K562 (cell line): ENCODE measurements at regions not wholly inside any gene's neighbourhood (a gene's known extent, or its start where the extent isn't known, plus 50 kb on each side); places are given as distances from the start of the nearest gene placed in this dataset.

Experiments used
- ATAC-seq: fragments of 200-7000 bp; cut with Tn5 transposase; 3 replicates; pipeline ENCODE4 v1.9.1; 2020; ENCODE audit warnings: moderate library complexity
- BruUV-seq: library from RNA; stranded (reverse); fragments of 400-500 nt; replicated peaks from 2 replicates; lab custom pipeline; 2021; lab: Mats Ljungman, UMichigan
- CTCF ChIA-PET: fragments of 300-600 bp; formaldehyde crosslinking; extraction: SDS; loops from one replicate; lab custom pipeline; 2021; ENCODE audit warnings: low intra/inter-chr PET ratio; lab: Yijun Ruan, JAX
- POLR2A ChIA-PET: fragments of 300-600, 350-650 bp; sonication (Branson Sonifier 250); formaldehyde crosslinking; extraction: SDS; loops from one replicate; lab custom pipeline; 2021; ENCODE audit warnings: antibody characterized with exemption, inconsistent platforms; lab: Yijun Ruan, JAX
- DNase-seq, 4 experiments: peaks; one replicate each; pipeline versions ENCODE4 v3.0.0 to v3.0.0-alpha.2; 2011 to 2018; ENCODE audit warnings: low spot score in 3 of 4, mixed read lengths in 3 of 4; ENCODE audit errors: extremely low read depth in 1 of 4
- FAIRE-seq: peaks from 2 replicates; lab custom pipeline; 2011; peaks lifted over from hg19 to GRCh38; lab: Jason Lieb, UNC
- H2AFZ ChIP-seq: 2 replicates; pipeline ENCODE4 v1.6.0; 2011; ENCODE audit warnings: low read depth, low read length, control low read depth, inconsistent platforms
- H3K27ac ChIP-seq: fragments of 200-600 bp; 3 replicates; pipeline ENCODE4 v1.8.0; 2011; ENCODE audit warnings: low read depth, mild to moderate bottlenecking, control low read depth, inconsistent platforms, low read length, moderate library complexity, mixed read lengths; ENCODE audit errors: extremely low read depth
- H3K27me3 ChIP-seq, 2 experiments: fragments of 300-600 bp in 1 of 2; 2 replicates in 1 of 2; 3 replicates in 1 of 2; pipeline versions ENCODE4 v1.6.0 to v1.8.0; 2011; ENCODE audit warnings: inconsistent platforms in 2 of 2, low read length in 2 of 2, mild to moderate bottlenecking in 1 of 2, mixed read lengths in 1 of 2, moderate library complexity in 1 of 2; ENCODE audit not compliant: control insufficient read depth in 2 of 2, insufficient read depth in 2 of 2
- H3K36me3 ChIP-seq: fragments of 300-600 bp; 3 replicates; pipeline ENCODE4 v1.8.0; 2011; ENCODE audit warnings: mild to moderate bottlenecking, low read length, inconsistent platforms; ENCODE audit not compliant: control insufficient read depth, insufficient read depth
- H3K4me1 ChIP-seq, 2 experiments: fragments of 200-600 bp in 1 of 2; replicated peaks in 1 of 2; 2 replicates in 1 of 2; 3 replicates in 1 of 2; pipeline versions ENCODE4 v1.5.1 to v1.8.0; 2011; ENCODE audit warnings: inconsistent platforms in 2 of 2, low read length in 2 of 2, mild to moderate bottlenecking in 1 of 2, mixed read lengths in 1 of 2, moderate library complexity in 1 of 2; ENCODE audit not compliant: control insufficient read depth in 2 of 2, insufficient read depth in 2 of 2
- H3K4me2 ChIP-seq: 2 replicates; pipeline ENCODE4 v1.6.1; 2011; ENCODE audit warnings: low read length, control low read depth, inconsistent platforms, mixed read lengths; ENCODE audit not compliant: insufficient read depth
- H3K4me3 ChIP-seq: fragments of 200-600 bp; sonication (generic), shearing (Covaris generic); 2 replicates; pipeline ENCODE4 v1.5.1; 2016; ENCODE audit warnings: control low read depth, inconsistent platforms
- H3K79me2 ChIP-seq: fragments of 200-600 bp; 3 replicates; pipeline ENCODE4 v1.8.0; 2011; ENCODE audit warnings: low read length, inconsistent platforms; ENCODE audit not compliant: control insufficient read depth, insufficient read depth
- H3K9ac ChIP-seq, 2 experiments: 2 replicates each; pipeline versions ENCODE4 v1.6.0 to v1.6.1; 2011; ENCODE audit warnings: low read depth in 2 of 2, low read length in 2 of 2, control low read depth in 1 of 2, inconsistent platforms in 1 of 2, mild to moderate bottlenecking in 1 of 2, mixed read lengths in 1 of 2; ENCODE audit not compliant: insufficient read depth in 1 of 2
- H3K9me1 ChIP-seq: one replicate; pipeline ENCODE4 v1.6.0; 2011; ENCODE audit warnings: inconsistent platforms, mild to moderate bottlenecking, low read length, moderate library complexity; ENCODE audit not compliant: control insufficient read depth, insufficient read depth
- H3K9me3 ChIP-seq: replicated peaks from 2 replicates; pipeline ENCODE4 v1.5.1; 2011; ENCODE audit warnings: low read depth, low read length, inconsistent platforms; ENCODE audit not compliant: control insufficient read depth, insufficient read depth
- H4K20me1 ChIP-seq: replicated peaks from 2 replicates; pipeline ENCODE4 v1.6.1; 2011; ENCODE audit warnings: low read length, inconsistent platforms, mixed read lengths; ENCODE audit not compliant: control insufficient read depth, insufficient read depth
- ADNP ChIP-seq: fragments of 200-800 bp; sonication (Bioruptor generic); IDR thresholded peaks from 2 replicates; pipeline ENCODE4 v1.6.1; 2016; ENCODE audit warnings: missing genetic modification characterization, missing compliant biosample characterization
- ARID1B ChIP-seq: fragments of 450-650 bp; IDR thresholded peaks from 2 replicates; pipeline ENCODE4 v1.6.1; 2016; ENCODE audit warnings: antibody characterized with exemption, mild to moderate bottlenecking, inconsistent platforms
- CEBPG ChIP-seq, 3 experiments: fragments of 200-800 bp in 1 of 3; sonication (Bioruptor generic) in 1 of 3; sonication (generic) in 1 of 3; formaldehyde crosslinking in 1 of 3; IDR thresholded peaks in 2 of 3; conservative IDR thresholded peaks in 1 of 3; 2 replicates each; pipeline versions ENCODE4 v1.6.1 to v1.8.0; 2016 to 2022; ENCODE audit warnings: missing compliant biosample characterization in 2 of 3, missing genetic modification characterization in 2 of 3, mild to moderate bottlenecking in 1 of 3, missing genetic modification reagents in 1 of 3
- DPF2 ChIP-seq: fragments of 450-650 bp; IDR thresholded peaks from 2 replicates; pipeline ENCODE4 v1.6.1; 2016
- EP400 ChIP-seq: fragments of 450-650 bp; IDR thresholded peaks from 2 replicates; pipeline ENCODE4 v1.6.1; 2017; ENCODE audit warnings: antibody characterized with exemption, mild to moderate bottlenecking, moderate library complexity
- FOSL1 ChIP-seq: fragments of 200-800 bp; sonication (Bioruptor generic); conservative IDR thresholded peaks from 2 replicates; pipeline ENCODE4 v1.6.1; 2016; ENCODE audit warnings: missing genetic modification characterization, missing compliant biosample characterization
- JUND ChIP-seq, 2 experiments: IDR thresholded peaks; 2 replicates in 1 of 2; 3 replicates in 1 of 2; pipeline ENCODE4 v1.6.1; 2011; ENCODE audit warnings: borderline replicate concordance in 2 of 2, low read depth in 2 of 2, low read length in 2 of 2, improper control_type of control experiment in 1 of 2, missing biosample characterization in 1 of 2, missing genetic modification characterization in 1 of 2, missing genetic modification reagents in 1 of 2
- NCOA1 ChIP-seq: fragments of 450-650 bp; IDR thresholded peaks from 2 replicates; pipeline ENCODE4 v1.6.1; 2016; ENCODE audit warnings: low read depth
- WGBS: fragments of 100-300 bp; shearing (Covaris generic); methylation state at CpG from one replicate; pipeline ENCODE4 v1.1.6; 2016; ENCODE audit warnings: low coverage, mixed read lengths; ENCODE audit not compliant: insufficient coverage; ENCODE audit errors: missing lambda C conversion rate; 5-methylcytosine and 5-hydroxymethylcytosine counted together
- in situ Hi-C: fragments of 300-500 bp; cut with MboI; formaldehyde crosslinking; loops from 4 replicates; pipeline ENCODE4 v1.15.0; 2018; ENCODE audit warnings: inconsistent platforms, mixed read lengths
- intact Hi-C: fragments of 100-400 bp; cut with micrococcal nuclease; formaldehyde crosslinking; loops from 2 replicates; pipeline ENCODE4 v1.14.2; 2022
- TF ChIP-seq, protein P1 (sequence below), 2 experiments: fragments of 450-650 bp in 1 of 2; sonication (generic) in 1 of 2; formaldehyde crosslinking in 1 of 2; IDR thresholded peaks in 1 of 2; conservative IDR thresholded peaks in 1 of 2; 2 replicates each; pipeline versions ENCODE4 v1.6.1 to v1.8.1; 2016 to 2023; ENCODE audit warnings: mild to moderate bottlenecking in 2 of 2, moderate library complexity in 2 of 2, inconsistent platforms in 1 of 2, missing genetic modification reagents in 1 of 2

DNA sequence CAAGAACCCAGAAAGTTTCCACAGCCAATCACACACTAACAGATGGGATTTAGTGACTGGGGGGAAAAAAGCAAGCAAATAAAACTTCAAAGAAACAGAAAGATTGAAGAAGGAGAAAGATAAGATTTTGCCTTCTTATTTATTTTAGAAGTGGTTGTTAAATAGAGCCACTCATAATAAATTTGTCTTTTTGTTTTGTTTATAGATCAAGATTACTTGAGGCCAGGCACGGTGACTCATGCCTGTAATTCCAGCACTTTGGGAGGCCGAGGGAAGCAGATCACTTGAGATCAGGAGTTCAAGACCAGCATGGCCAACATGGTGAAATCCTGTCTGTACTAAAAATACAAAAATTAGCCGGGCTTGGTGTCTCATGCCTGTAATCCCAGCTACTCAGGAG, 94.9 kb upstream of the RANBP3L start:
- intact Hi-C loops, result loop anchor here (5.0 to 10.0 kb wide), 5 partner anchors 84 to 334 kb away; no protein-coding TSS in a partner anchor
- no peak overlapping the region for H3K27ac ChIP-seq
- no TSS peak for BruUV-seq
- no peak overlapping the region for H3K9ac ChIP-seq
- no peaks in the 10 kb centered on the region for H3K36me3 ChIP-seq
- WGBS, result 0% methylated on average over 3 of the region's 3 CpGs
- H3K9me3 ChIP-seq, result no peaks in the 10 kb centered on the region
- no peaks in the 10 kb centered on the region for H3K9me1 ChIP-seq
- DNase-seq, result no peak
- no peaks in the 10 kb centered on the region for H4K20me1 ChIP-seq
- no peak for FAIRE-seq
- in situ Hi-C loops, result no loop called here
- peak; percentile 88 for TF ChIP-seq FOSL1 (tag)
- no peak for TF ChIP-seq NCOA1
- no peak for TF ChIP-seq EP400
- TF ChIP-seq, protein P1, sequence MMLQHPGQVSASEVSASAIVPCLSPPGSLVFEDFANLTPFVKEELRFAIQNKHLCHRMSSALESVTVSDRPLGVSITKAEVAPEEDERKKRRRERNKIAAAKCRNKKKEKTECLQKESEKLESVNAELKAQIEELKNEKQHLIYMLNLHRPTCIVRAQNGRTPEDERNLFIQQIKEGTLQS (IDR thresholded peaks at IDR 0.05), result peak; percentile 73
- TF ChIP-seq, protein P1 (CRISPR knock-in tag; conservative IDR thresholded peaks at IDR 0.05), result no peak
- TF ChIP-seq CEBPG (CRISPR knock-in tag; IDR thresholded peaks at IDR 0.05), result no peak
- 0 out of 4 replicates have a peak, but pooled peaks of 1 of the 2 experiments have one; percentile 26 for TF ChIP-seq CEBPG (tag; conservative IDR thresholded peaks at IDR 0.05 in 1 of 2, IDR thresholded peaks at IDR 0.05 in 1 of 2)
- TF ChIP-seq JUND (IDR thresholded peaks at IDR 0.05; ENCODE audit: borderline replicate concordance, low read depth, low read length), result peak; percentile 80
- TF ChIP-seq JUND (tag; IDR thresholded peaks at IDR 0.05; ENCODE audit: borderline replicate concordance, low read depth, low read length), result peak; percentile 75; the same call in 2 of the 3 replicates
- 0 out of 2 replicates have a peak, but pooled peaks have one; percentile 10 for TF ChIP-seq ARID1B
- TF ChIP-seq ADNP, result 0 out of 2 replicates have a peak, but pooled peaks have one; percentile 32
- peak; percentile 41 for TF ChIP-seq DPF2
- no peaks in the 10 kb centered on the region for H3K4me1 ChIP-seq
- ATAC-seq, result no peak
- H3K27me3 ChIP-seq, result 0 out of 5 replicates have a peak, but pooled peaks cover 0 to 5% of the 10 kb centered on the region in 2 experiments
- H3K4me3 ChIP-seq, result no peak overlapping the region
- no peak overlapping the region for H2AFZ ChIP-seq
- H3K4me2 ChIP-seq, result no peak overlapping the region
- ChIA-PET CTCF (no interaction called here), POLR2A (no interaction called here)
- H3K79me2 ChIP-seq, result no peaks in the 10 kb centered on the region
